Activated T-helper 1 cell treated with anti-CD3 and anti-CD28 coated beads, Interleukin-12 subunit alpha, Interleukin-12 subunit beta, Interleukin-2, Interleukin-4 antibody, amounts not matched to agents 30 ng/mL and 10 ng/mL and 1 ng/mL, durations not matched to agents 14 hours and 24 hours and 36 hours (primary cell): ENCODE measurements at regions not wholly inside any gene's neighbourhood (a gene's known extent, or its start where the extent isn't known, plus 50 kb on each side); places are given as distances from the start of the nearest gene placed in this dataset.
"Not testable (repeated sequence)": the region's sequence is repeated elsewhere in the genome, so short reads cannot be mapped to it uniquely, and the experiment has no call there.

Experiments
- DNase-seq: peaks from one replicate; pipeline ENCODE4 v3.0.0; 2021; ENCODE audit warnings: low spot score
- H3K27ac Mint-ChIP-seq: one replicate; pipeline ENCODE4 v1.8.0; 2021; ENCODE audit warnings: mild to moderate bottlenecking, mixed read lengths
- H3K27me3 Mint-ChIP-seq: one replicate; pipeline ENCODE4 v1.8.0; 2022; ENCODE audit warnings: mild to moderate bottlenecking, moderate library complexity, mixed read lengths; ENCODE audit not compliant: insufficient read depth
- H3K36me3 Mint-ChIP-seq: one replicate; pipeline ENCODE4 v1.8.0; 2021; ENCODE audit warnings: low read depth, mixed read lengths
- H3K4me1 Mint-ChIP-seq: one replicate; pipeline ENCODE4 v1.8.0; 2021; ENCODE audit warnings: low read depth, mixed read lengths
- H3K4me3 Mint-ChIP-seq: one replicate; pipeline ENCODE4 v1.8.0; 2021; ENCODE audit warnings: mild to moderate bottlenecking, moderate library complexity, mixed read lengths
- H3K9me3 Mint-ChIP-seq: one replicate; pipeline ENCODE4 v1.8.0; 2021; ENCODE audit warnings: mixed read lengths
- intact Hi-C: fragments of 100-400 bp; cut with micrococcal nuclease; formaldehyde crosslinking; loops from one replicate; pipeline ENCODE4 v1.15.1; 2024

GRCh38 chr14:30443368-30444007 is 115.5 kb upstream of the G2E3 start:
- intact Hi-C loops: loop anchor here (1.0 to 10.0 kb wide), 2 partner anchors 68 to 1689 kb away; no protein-coding TSS in a partner anchor
- H3K4me3 Mint-ChIP-seq: no peak overlapping the region
- no peaks in the 10 kb centered on the region for H3K36me3 Mint-ChIP-seq
- no peak for DNase-seq
- no peaks in the 10 kb centered on the region for H3K4me1 Mint-ChIP-seq
- no peaks in the 10 kb centered on the region for H3K9me3 Mint-ChIP-seq
- peaks cover 1% of the 10 kb centered on the region for H3K27me3 Mint-ChIP-seq
- H3K27ac Mint-ChIP-seq: no peak overlapping the region

DNA sequence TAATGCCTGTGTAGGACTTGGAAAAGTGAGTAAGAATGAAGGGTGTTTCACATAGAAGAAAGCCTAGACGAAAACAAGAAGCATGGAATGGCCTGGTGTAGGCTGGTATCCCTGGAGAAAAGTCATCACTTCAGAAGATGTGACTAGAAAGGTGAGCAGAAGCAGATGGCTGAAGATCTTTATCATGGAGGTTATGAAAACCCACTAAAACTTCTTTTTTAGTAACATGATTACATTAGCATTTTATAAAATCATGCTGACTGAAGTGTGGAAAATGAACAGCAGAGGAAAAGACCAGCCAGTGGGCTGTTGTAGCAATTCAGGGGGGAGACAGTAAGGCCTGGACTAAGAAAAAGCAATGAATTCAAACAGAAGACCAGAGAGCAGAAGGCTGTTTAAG is 114.5 kb upstream of the G2E3 start:
- intact Hi-C loops: loop anchor here (10.0 kb wide), 1 partner anchor 1690 kb away; no protein-coding TSS in a partner anchor
- Mint-ChIP-seq H3K27me3 (peaks cover 1% of the 10 kb centered on the region), H3K4me1 (no peaks in the 10 kb centered on the region), H3K4me3 (no peak overlapping the region), H3K9me3 (no peaks in the 10 kb centered on the region), H3K36me3 (no peaks in the 10 kb centered on the region), H3K27ac (no peak overlapping the region)
- no peak for DNase-seq

GRCh38 chr14:30445011-30445793 is 113.8 kb upstream of the G2E3 start:
- no peak overlapping the region for H3K27ac Mint-ChIP-seq
- DNase-seq: no peak
- no peaks in the 10 kb centered on the region for H3K9me3 Mint-ChIP-seq
- H3K27me3 Mint-ChIP-seq: peaks cover 1% of the 10 kb centered on the region
- no peaks in the 10 kb centered on the region for H3K4me1 Mint-ChIP-seq
- no peaks in the 10 kb centered on the region for H3K36me3 Mint-ChIP-seq
- no peak overlapping the region for H3K4me3 Mint-ChIP-seq
- intact Hi-C loops: loop anchor here (10.0 kb wide), 1 partner anchor 1690 kb away; no protein-coding TSS in a partner anchor

DNA sequence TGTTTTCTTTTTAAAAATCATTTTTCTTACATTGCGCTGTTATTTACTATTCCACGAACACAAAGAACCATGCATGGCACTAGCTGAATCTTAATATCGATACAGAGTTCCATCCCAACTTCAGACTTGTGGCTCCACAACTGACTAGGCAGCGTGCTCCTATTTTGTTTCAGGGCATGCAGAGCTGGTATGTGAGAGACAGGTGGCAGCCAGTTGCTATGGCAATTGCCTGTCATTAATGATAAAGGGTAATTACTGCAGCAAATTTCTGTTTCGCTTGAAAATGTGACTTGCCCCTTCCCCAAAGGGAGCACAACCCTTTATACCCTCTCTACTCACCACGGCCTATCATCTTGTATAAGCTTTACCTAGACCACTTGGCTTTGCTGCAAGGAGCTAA is 113.1 kb upstream of the G2E3 start:
- Mint-ChIP-seq H3K27ac (no peak overlapping the region), H3K4me3 (no peak overlapping the region), H3K36me3 (no peaks in the 10 kb centered on the region), H3K27me3 (peaks cover 1% of the 10 kb centered on the region), H3K4me1 (no peaks in the 10 kb centered on the region), H3K9me3 (no peaks in the 10 kb centered on the region)
- no peak for DNase-seq
- intact Hi-C loops: loop anchor here (10.0 kb wide), 1 partner anchor 1691 kb away; no protein-coding TSS in a partner anchor

DNA sequence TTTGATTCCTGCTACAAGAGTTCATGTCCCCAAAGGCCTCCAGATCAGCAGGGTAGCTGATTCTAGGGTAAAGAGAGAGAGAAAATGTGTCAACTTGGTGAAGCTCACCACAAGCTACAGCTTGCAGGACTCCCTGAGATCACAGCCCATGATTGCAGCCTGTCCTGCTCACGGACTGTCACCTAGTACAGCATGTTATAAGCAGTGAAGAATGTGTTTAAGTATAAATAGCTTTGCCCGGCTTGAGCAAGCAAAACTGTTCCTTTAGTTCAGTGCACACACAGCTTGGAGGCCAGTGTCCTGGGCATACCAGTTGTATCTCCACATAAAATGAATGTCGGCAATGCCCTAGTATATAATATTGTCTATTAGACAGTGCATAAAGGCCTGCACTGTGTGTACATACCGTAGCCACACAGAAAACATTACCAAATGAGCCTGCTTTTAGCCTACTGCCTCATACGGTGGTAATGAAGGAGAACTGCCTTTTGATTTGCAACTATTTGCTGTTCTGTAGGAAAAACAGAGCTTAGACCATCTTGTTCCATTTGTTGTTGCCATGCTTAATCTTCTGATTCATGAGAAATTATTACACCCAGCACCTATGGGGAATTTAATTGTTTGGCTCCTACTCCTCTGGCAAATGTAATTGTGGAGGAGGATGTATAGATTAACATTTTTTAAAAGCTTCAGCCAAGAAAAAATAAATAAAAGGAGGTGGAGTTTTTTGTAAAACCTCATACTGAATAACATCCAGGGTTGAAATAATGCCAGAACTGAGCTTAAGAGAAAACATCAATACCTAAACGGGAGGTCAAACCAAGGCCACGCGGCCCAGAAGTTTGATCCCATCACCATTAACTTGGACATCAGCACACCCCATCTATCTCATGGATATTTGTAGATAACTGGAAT is 108.1 kb upstream of the G2E3 start:
- Mint-ChIP-seq H3K9me3 (no peaks in the 10 kb centered on the region), H3K27me3 (no peaks in the 10 kb centered on the region), H3K4me3 (no peak overlapping the region), H3K27ac (no peak overlapping the region), H3K36me3 (no peaks in the 10 kb centered on the region), H3K4me1 (no peaks in the 10 kb centered on the region)
- intact Hi-C loops: no loop called here
- DNase-seq: no peak

DNA sequence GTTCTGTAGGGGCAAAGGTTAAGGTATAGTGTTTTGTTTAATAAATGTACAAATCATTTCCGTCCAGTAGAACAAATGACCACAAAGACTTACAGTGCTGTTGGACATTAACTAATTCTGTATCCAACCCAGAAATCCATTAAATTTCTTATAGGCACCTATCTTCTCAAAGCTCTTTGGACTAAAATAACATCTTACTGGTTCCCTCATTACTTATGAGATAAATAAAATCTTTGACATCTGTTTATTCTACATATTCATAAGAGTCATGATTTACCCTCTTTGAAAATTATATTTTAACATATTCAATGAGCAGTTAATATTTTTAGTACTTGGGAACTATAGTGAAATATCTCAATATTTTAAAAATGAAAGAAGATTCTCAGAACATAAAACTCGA is 102.7 kb upstream of the G2E3 start:
- Mint-ChIP-seq H3K9me3 (no peaks in the 10 kb centered on the region), H3K4me3 (no peak overlapping the region), H3K27me3 (no peaks in the 10 kb centered on the region), H3K4me1 (no peaks in the 10 kb centered on the region), H3K36me3 (no peaks in the 10 kb centered on the region), H3K27ac (no peak overlapping the region)
- DNase-seq: no peak
- intact Hi-C loops: no loop called here

DNA sequence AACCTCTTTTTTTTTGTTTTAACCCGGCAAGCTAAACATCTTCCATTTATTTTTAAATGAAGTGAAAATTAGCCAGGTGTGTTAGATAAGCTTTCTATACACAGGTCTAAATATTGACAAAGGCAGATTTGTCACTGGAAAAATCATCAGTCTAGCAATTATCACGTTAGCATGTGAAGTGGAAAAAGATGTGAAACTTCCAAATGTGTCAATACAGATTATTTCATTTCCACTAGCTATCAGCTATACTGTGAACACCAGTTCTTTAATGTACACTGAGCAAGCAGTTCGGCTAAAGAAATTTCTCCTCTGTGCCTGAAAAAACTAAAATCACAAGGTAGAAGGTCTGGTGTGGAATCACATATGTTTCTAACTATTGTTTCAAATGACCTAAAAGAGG is 96.6 kb upstream of the G2E3 start:
- H3K27ac Mint-ChIP-seq: no peak overlapping the region
- no peak for DNase-seq
- H3K4me3 Mint-ChIP-seq: no peak overlapping the region
- intact Hi-C loops: no loop called here
- H3K4me1 Mint-ChIP-seq: no peaks in the 10 kb centered on the region
- H3K27me3 Mint-ChIP-seq: peaks cover 2% of the 10 kb centered on the region
- H3K36me3 Mint-ChIP-seq: no peaks in the 10 kb centered on the region
- H3K9me3 Mint-ChIP-seq: no peaks in the 10 kb centered on the region

DNA sequence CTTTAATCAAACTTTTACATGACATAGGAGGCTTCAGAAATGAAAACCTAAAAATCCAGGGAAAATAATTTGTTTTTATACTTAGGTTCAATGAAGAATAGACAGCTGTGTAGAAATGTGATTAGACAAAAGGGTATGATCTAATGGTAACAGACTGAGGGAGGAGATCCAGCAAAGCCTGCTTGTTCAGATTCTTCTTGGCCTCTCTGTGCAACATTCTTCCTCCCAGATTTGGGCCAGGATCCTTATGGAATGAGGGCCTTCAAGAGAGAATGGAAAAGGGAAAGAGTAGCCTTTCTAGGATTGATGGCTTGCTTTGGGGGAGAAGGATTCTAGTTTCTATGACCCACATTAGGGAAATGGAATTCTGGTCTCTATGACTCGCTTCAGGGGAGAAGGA is 94.5 kb upstream of the G2E3 start:
- no peak overlapping the region for H3K4me3 Mint-ChIP-seq
- no peaks in the 10 kb centered on the region for H3K9me3 Mint-ChIP-seq
- peaks cover 2% of the 10 kb centered on the region for H3K27me3 Mint-ChIP-seq
- no peak for DNase-seq
- H3K36me3 Mint-ChIP-seq: no peaks in the 10 kb centered on the region
- intact Hi-C loops: no loop called here
- H3K27ac Mint-ChIP-seq: no peak overlapping the region
- no peaks in the 10 kb centered on the region for H3K4me1 Mint-ChIP-seq

DNA sequence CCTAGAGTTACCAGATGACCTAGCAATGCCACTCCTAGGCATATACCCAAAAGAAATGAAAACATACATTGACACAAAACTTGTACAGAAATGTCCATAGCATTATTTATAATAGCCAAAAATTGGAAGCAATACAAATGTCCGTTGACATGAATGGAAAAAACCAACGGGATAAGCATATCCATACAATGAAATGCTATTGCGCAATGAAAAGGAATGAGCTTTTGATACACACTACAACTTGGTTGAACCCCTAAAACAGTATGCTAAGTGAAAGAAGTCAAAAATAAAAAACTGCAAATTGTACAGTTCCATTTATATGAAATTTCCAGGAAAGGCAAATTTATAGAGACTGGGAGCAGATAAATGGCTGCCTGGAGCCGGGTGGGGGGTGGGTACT is 90.6 kb upstream of the G2E3 start:
- intact Hi-C loops: no loop called here
- no peaks in the 10 kb centered on the region for H3K4me1 Mint-ChIP-seq
- H3K27ac Mint-ChIP-seq: no peak overlapping the region
- H3K9me3 Mint-ChIP-seq: no peaks in the 10 kb centered on the region
- no peaks in the 10 kb centered on the region for H3K27me3 Mint-ChIP-seq
- H3K4me3 Mint-ChIP-seq: no peak overlapping the region
- no peaks in the 10 kb centered on the region for H3K36me3 Mint-ChIP-seq
- DNase-seq: no peak

GRCh38 chr14:30471980-30472379 is 87.0 kb upstream of the G2E3 start:
- Mint-ChIP-seq H3K4me1 (no peaks in the 10 kb centered on the region), H3K9me3 (no peaks in the 10 kb centered on the region), H3K27me3 (no peaks in the 10 kb centered on the region), H3K36me3 (no peaks in the 10 kb centered on the region), H3K4me3 (no peak overlapping the region), H3K27ac (no peak overlapping the region)
- no peak for DNase-seq
- intact Hi-C loops: no loop called here

GRCh38 chr14:30473846-30474696 is 84.9 kb upstream of the G2E3 start:
- H3K4me3 Mint-ChIP-seq, H3K36me3 Mint-ChIP-seq, intact Hi-C loops, H3K4me1 Mint-ChIP-seq, DNase-seq, H3K27me3 Mint-ChIP-seq, H3K9me3 Mint-ChIP-seq, H3K27ac Mint-ChIP-seq: not testable (repeated sequence)

GRCh38 chr14:30482276-30482675 is 76.7 kb upstream of the G2E3 start:
- Mint-ChIP-seq H3K27ac (no peak overlapping the region), H3K9me3 (no peaks in the 10 kb centered on the region), H3K36me3 (no peaks in the 10 kb centered on the region), H3K4me3 (no peak overlapping the region), H3K27me3 (peaks cover 12% of the 10 kb centered on the region), H3K4me1 (no peaks in the 10 kb centered on the region)
- DNase-seq: no peak
- intact Hi-C loops: no loop called here
